BJ (cell line): ENCODE measurements at regions not wholly inside any gene's neighbourhood (a gene's known extent, or its start where the extent isn't known, plus 50 kb on each side); places are given as distances from the start of the nearest gene placed in this dataset.

Experiments used
- CTCF ChIA-PET: fragments of 350-600 bp; formaldehyde crosslinking; extraction: SDS; loops from one replicate; lab custom pipeline; 2021; ENCODE audit warnings: antibody characterized with exemption, inconsistent platforms; lab: Yijun Ruan, JAX
- POLR2A ChIA-PET: fragments of 300-600 bp; sonication (Branson Sonifier 250); formaldehyde crosslinking; extraction: SDS; loops from one replicate; lab custom pipeline; 2021; ENCODE audit warnings: antibody characterized with exemption; lab: Charles Lee
- DNase-seq: peaks from one replicate; pipeline ENCODE4 v3.0.0-alpha.2; 2011; ENCODE audit warnings: low read depth
- H3K27me3 ChIP-seq: 2 replicates; pipeline ENCODE4 v1.6.0; 2011; ENCODE audit warnings: low read length; ENCODE audit not compliant: control insufficient read depth, insufficient read depth
- H3K36me3 ChIP-seq: 2 replicates; pipeline ENCODE4 v1.5.1; 2011; ENCODE audit warnings: low read length; ENCODE audit not compliant: control insufficient read depth, insufficient read depth
- H3K4me3 ChIP-seq: 2 replicates; pipeline ENCODE4 v1.5.1; 2011; ENCODE audit warnings: low read depth, mild to moderate bottlenecking, control low read depth, low read length
- TF ChIP-seq, protein P1 (sequence below): IDR thresholded peaks from 2 replicates; pipeline ENCODE4 v1.5.1; 2011; ENCODE audit warnings: low read depth, mild to moderate bottlenecking, control low read depth, inconsistent platforms, low read length, moderate library complexity; ENCODE audit not compliant: insufficient read depth

DNA sequence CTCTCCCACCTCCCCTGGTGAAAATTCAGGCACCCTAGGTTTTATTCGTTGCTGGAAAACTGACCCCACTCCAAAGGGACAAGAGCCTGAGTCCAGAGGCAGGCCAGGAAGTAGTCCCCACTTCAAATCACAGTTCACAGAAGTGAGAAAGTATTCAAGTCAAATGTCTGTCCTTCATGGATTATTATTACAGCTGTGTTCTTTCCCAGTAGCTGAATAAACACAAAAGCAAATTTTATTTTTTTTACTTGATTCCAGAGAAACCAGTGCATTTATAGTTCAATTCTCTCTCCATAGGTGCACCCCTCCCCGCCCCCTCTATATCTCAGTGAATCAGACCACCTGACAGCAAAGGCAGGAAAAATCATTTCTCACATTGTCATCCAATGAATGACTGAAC, 113.8 kb upstream of the COL1A2 start:
- CTCF ChIA-PET, result interaction anchor here (2.0 kb wide), 1 partner anchor 8 kb away, joined by 8 read pairs; no protein-coding TSS in a partner anchor
- no peak for DNase-seq
- TF ChIP-seq, protein P1, sequence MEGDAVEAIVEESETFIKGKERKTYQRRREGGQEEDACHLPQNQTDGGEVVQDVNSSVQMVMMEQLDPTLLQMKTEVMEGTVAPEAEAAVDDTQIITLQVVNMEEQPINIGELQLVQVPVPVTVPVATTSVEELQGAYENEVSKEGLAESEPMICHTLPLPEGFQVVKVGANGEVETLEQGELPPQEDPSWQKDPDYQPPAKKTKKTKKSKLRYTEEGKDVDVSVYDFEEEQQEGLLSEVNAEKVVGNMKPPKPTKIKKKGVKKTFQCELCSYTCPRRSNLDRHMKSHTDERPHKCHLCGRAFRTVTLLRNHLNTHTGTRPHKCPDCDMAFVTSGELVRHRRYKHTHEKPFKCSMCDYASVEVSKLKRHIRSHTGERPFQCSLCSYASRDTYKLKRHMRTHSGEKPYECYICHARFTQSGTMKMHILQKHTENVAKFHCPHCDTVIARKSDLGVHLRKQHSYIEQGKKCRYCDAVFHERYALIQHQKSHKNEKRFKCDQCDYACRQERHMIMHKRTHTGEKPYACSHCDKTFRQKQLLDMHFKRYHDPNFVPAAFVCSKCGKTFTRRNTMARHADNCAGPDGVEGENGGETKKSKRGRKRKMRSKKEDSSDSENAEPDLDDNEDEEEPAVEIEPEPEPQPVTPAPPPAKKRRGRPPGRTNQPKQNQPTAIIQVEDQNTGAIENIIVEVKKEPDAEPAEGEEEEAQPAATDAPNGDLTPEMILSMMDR, result no peak
- POLR2A ChIA-PET, result no interaction called here
- H3K4me3 ChIP-seq, result no peak overlapping the region
- H3K27me3 ChIP-seq, result peaks cover 3% of the 10 kb centered on the region
- H3K36me3 ChIP-seq, result no peaks in the 10 kb centered on the region

GRCh38 chr7:94284104-94284503, 110.6 kb upstream of the COL1A2 start:
- no peak for DNase-seq
- CTCF ChIA-PET, result interaction anchor here (0.8 to 1.3 kb wide), 2 partner anchors 153 to 569 kb away, joined by 3 to 9 read pairs; no protein-coding TSS in a partner anchor
- POLR2A ChIA-PET, result no interaction called here
- Histone ChIP-seq H3K36me3 (no peaks in the 10 kb centered on the region), H3K27me3 (peaks cover 3% of the 10 kb centered on the region), H3K4me3 (no peak overlapping the region)
- TF ChIP-seq, protein P1, result no peak

DNA sequence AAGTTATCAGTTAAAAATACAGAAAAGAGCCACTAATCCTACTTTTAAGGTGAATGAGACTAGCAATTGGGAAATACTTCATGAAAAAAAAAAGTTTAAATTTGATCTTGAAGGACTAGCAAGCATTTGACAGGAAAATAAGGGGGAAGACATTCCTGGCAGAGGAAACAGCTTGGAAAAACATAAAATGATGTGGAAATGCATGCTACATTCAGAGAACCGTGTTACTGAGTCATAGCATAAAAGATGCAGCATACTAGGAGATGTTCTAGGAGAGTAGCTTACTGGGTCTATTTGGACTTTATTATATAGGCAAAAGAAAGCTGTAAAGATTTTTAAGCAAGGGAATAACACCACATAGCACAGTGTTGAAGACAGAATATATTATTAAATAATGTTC, 108.6 kb upstream of the COL1A2 start:
- TF ChIP-seq, protein P1, result no peak
- ChIA-PET CTCF (interaction anchor here (0.7 to 13.2 kb wide), 6 partner anchors 10 to 383 kb away, joined by 3 to 405 read pairs (median 4); partner anchors contain the start of gene COL1A2), POLR2A (no interaction called here)
- no peak overlapping the region for H3K4me3 ChIP-seq
- no peaks in the 10 kb centered on the region for H3K36me3 ChIP-seq
- peaks cover 3% of the 10 kb centered on the region for H3K27me3 ChIP-seq
- DNase-seq, result no peak

GRCh38 chr7:94288096-94288495, 106.6 kb upstream of the COL1A2 start:
- Histone ChIP-seq H3K36me3 (no peaks in the 10 kb centered on the region), H3K4me3 (no peak overlapping the region), H3K27me3 (no peaks in the 10 kb centered on the region)
- ChIA-PET POLR2A (no interaction called here), CTCF (interaction anchor here (0.6 to 13.2 kb wide), 18 partner anchors 8 to 1147 kb away, joined by 3 to 405 read pairs (median 6); partner anchors contain the start of genes COL1A2 and PON2)
- DNase-seq, result no peak
- TF ChIP-seq, protein P1, result no peak

DNA sequence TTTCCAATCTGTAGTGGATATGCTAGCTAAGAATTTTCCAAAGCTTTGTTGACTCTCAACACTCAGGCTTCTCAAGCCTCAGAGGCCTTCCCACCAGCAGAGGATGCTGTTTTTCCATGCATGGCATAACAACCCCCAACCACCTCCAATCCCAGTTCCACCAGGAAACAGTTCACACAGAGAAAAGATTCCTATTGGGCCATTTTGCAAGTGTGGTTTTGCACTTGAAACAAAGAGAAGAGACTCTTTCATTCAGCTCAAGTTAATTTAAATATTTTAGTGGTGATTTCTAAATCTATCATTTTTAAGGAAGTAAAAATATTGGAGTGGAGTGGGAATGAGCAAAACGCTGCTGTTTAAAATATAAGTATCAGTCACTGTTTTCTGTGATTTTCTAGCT, 105.6 kb upstream of the COL1A2 start:
- Histone ChIP-seq H3K4me3 (no peak overlapping the region), H3K36me3 (no peaks in the 10 kb centered on the region), H3K27me3 (no peaks in the 10 kb centered on the region)
- CTCF ChIA-PET, result interaction anchor here (0.6 to 13.2 kb wide), 30 partner anchors 9 to 1146 kb away, joined by 3 to 405 read pairs (median 6); partner anchors contain the start of genes COL1A2 and PON2
- no peak for DNase-seq
- TF ChIP-seq, protein P1, result peak; percentile 100
- POLR2A ChIA-PET, result interaction anchor here (0.6 to 1.5 kb wide), 6 partner anchors 107 to 286 kb away, joined by 3 to 7 read pairs (median 4); no protein-coding TSS in a partner anchor
